ENCODE measurements at regions not wholly inside any gene's neighbourhood (a gene's known extent, or its start where the extent isn't known, plus 50 kb on each side); places are given as distances from the start of the nearest gene placed in this dataset.

DNA sequence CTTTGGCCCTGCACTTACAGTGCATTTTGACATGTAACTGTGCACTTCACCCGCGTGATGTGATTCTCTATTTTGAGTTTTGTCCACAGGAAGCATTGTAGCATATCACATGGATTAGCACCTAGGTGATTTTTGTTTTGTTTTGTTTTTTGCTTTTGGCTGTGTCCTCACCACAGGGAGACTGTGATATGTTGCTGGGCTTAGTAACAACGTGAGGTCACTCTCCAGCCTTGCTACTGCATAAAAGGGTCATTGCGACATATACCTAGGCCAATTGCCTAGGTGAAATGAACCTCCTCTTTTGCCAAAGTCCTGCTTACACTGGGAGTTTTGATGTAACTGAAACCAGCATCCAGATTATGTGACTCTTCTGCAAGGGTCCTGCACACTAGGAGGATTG is 1152.9 kb upstream of the AMELY start:
- TF ChIP-seq, protein P1, sequence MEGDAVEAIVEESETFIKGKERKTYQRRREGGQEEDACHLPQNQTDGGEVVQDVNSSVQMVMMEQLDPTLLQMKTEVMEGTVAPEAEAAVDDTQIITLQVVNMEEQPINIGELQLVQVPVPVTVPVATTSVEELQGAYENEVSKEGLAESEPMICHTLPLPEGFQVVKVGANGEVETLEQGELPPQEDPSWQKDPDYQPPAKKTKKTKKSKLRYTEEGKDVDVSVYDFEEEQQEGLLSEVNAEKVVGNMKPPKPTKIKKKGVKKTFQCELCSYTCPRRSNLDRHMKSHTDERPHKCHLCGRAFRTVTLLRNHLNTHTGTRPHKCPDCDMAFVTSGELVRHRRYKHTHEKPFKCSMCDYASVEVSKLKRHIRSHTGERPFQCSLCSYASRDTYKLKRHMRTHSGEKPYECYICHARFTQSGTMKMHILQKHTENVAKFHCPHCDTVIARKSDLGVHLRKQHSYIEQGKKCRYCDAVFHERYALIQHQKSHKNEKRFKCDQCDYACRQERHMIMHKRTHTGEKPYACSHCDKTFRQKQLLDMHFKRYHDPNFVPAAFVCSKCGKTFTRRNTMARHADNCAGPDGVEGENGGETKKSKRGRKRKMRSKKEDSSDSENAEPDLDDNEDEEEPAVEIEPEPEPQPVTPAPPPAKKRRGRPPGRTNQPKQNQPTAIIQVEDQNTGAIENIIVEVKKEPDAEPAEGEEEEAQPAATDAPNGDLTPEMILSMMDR (IDR thresholded peaks at IDR 0.05), result no peak
- TF ChIP-seq POLR2A (IDR thresholded peaks at IDR 0.05), result no peak
- H3K27me3 ChIP-seq, result no peaks in the 10 kb centered on the region
- intact Hi-C loops (cut with DNase I; ENCODE audit: low total_unique reads), result no loop called here
- no peak overlapping the region for H3K27ac ChIP-seq
- no peak overlapping the region for H3K4me3 ChIP-seq
- no peaks in the 10 kb centered on the region for H3K9me3 ChIP-seq
- 76 to 85% methylated on average over 4 of the region's 4 CpGs for WGBS, 2 donors
- no peak for DNase-seq
- H3K4me1 ChIP-seq, result no peaks in the 10 kb centered on the region
- H3K36me3 ChIP-seq (ENCODE audit: low read depth, missing control alignments), result no peaks in the 10 kb centered on the region

DNA sequence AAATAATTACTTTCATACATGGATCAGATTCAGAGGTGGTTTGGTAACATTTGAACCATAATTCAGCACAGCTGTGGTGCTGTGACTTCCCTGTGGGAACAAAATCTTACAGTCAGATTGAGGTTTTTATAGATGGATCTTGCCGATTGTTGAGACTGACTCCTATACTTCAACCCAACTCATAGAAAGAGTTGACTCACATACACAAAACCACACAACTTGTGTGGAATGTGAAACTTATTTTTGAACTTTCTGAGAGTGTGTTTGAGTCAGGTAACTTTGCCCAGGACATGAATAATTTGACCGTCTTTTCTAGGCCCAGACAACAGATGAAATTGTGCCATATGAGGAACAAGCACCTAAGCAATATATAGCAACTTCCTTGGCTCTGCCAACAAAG is 1152.4 kb upstream of the AMELY start:
- H3K4me3 ChIP-seq, result no peak overlapping the region
- 89 to 100% methylated on average over 1 to 2 of the region's 2 CpGs for WGBS, 2 donors
- H3K27me3 ChIP-seq, result no peaks in the 10 kb centered on the region
- H3K4me1 ChIP-seq, result no peaks in the 10 kb centered on the region
- H3K36me3 ChIP-seq (ENCODE audit: low read depth, missing control alignments), result no peaks in the 10 kb centered on the region
- TF ChIP-seq, protein P1 (IDR thresholded peaks at IDR 0.05), result no peak
- TF ChIP-seq POLR2A (IDR thresholded peaks at IDR 0.05), result no peak
- DNase-seq, result no peak
- H3K27ac ChIP-seq, result no peak overlapping the region
- intact Hi-C loops (cut with DNase I; ENCODE audit: low total_unique reads), result no loop called here
- H3K9me3 ChIP-seq, result no peaks in the 10 kb centered on the region

DNA sequence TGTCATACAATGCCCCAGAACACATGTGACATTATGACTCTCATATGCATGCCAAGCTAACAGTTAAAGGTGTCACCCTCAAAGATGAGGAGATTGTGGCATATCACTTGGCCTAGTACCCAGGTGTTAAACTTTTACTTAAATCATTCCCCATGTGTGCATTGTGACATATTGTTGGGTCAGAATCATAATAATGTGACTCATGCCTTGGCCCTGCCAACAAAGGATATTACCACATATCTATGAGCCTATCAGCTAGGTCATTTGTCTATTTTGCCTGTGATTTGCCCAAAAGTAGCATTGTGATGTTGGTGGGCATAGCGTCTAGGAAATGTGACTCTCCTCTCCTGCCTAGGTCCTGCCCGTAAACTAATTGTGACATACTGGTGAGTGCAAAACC is 1147.1 kb upstream of the AMELY start:
- Histone ChIP-seq H3K4me3 (no peak overlapping the region), H3K9me3 (no peaks in the 10 kb centered on the region), H3K27me3 (no peaks in the 10 kb centered on the region), H3K36me3 (ENCODE audit: low read depth, missing control alignments) (no peaks in the 10 kb centered on the region), H3K27ac (no peak overlapping the region), H3K4me1 (no peaks in the 10 kb centered on the region)
- 86% methylated on average over 2 of the region's 2 CpGs; no CpG with 5 or more reads in 1 of the 2 donors for WGBS, 2 donors
- DNase-seq, result no peak
- TF ChIP-seq POLR2A (IDR thresholded peaks at IDR 0.05), result no peak
- TF ChIP-seq, protein P1 (IDR thresholded peaks at IDR 0.05), result no peak
- intact Hi-C loops (cut with DNase I; ENCODE audit: low total_unique reads), result no loop called here

GRCh38 chrY:8051340-8051739 is 1139.8 kb upstream of the AMELY start:
- Histone ChIP-seq H3K4me1 (no peaks in the 10 kb centered on the region), H3K4me3 (no peak overlapping the region), H3K27me3 (no peaks in the 10 kb centered on the region), H3K9me3 (no peaks in the 10 kb centered on the region), H3K36me3 (ENCODE audit: low read depth, missing control alignments) (no peaks in the 10 kb centered on the region), H3K27ac (no peak overlapping the region)
- DNase-seq, result no peak
- 80% methylated on average over 1 of the region's 1 CpG for WGBS, 2 donors
- intact Hi-C loops (cut with DNase I; ENCODE audit: low total_unique reads), result no loop called here
- TF ChIP-seq POLR2A (IDR thresholded peaks at IDR 0.05), result no peak
- TF ChIP-seq, protein P1 (IDR thresholded peaks at IDR 0.05), result no peak

DNA sequence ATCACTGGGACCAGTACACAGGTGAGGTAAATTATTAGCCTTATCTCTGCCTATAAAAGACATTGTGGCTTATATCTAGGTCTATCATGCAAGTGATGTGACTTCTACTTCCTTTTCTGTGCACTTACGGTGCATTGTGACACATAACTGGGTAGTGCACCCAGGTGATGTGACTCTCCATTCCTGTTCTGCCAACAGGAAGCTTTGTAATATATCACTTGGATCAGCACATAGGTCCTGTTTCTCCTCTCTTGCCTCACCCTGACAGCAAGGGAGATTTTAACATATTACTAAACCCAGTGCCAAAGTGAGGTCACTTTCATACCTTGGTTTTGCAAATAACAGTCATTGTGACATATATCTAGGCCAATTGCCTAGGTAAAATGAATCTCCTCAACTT is 1129.7 kb upstream of the AMELY start:
- no peaks in the 10 kb centered on the region for H3K9me3 ChIP-seq
- no peak for DNase-seq
- H3K27ac ChIP-seq, result no peak overlapping the region
- no peaks in the 10 kb centered on the region for H3K27me3 ChIP-seq
- no peaks in the 10 kb centered on the region for H3K36me3 ChIP-seq (ENCODE audit: low read depth, missing control alignments)
- intact Hi-C loops (cut with DNase I; ENCODE audit: low total_unique reads), result no loop called here
- no peak for TF ChIP-seq POLR2A (IDR thresholded peaks at IDR 0.05)
- TF ChIP-seq, protein P1 (IDR thresholded peaks at IDR 0.05), result no peak
- no peak overlapping the region for H3K4me3 ChIP-seq
- no peaks in the 10 kb centered on the region for H3K4me1 ChIP-seq
- WGBS, 2 donors, result 100% methylated on average over 1 of the region's 1 CpG
